ENCODE measurements at regions not wholly inside any gene's neighbourhood (a gene's known extent, or its start where the extent isn't known, plus 50 kb on each side); places are given as distances from the start of the nearest gene placed in this dataset.

DNA sequence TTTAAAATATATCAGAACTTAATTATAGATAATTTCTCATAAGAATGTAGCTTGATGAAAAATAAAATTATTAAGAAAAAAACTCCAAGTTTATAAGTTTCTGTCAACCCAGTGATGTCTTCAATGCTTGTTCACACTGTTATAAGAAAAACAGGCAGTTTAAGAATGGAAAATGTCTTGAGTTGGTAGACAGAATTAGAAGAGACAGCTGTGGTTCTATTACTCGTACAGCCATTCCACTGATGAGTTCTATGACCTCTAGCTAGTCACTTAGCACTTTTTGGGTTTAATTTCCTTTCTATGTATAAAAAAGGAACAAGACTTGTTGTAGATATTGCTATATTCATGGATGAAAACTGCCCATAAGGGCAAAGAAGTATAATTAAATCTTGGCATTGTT is 1013.1 kb upstream of the ATXN8OS start:
- TF ChIP-seq, protein P1, sequence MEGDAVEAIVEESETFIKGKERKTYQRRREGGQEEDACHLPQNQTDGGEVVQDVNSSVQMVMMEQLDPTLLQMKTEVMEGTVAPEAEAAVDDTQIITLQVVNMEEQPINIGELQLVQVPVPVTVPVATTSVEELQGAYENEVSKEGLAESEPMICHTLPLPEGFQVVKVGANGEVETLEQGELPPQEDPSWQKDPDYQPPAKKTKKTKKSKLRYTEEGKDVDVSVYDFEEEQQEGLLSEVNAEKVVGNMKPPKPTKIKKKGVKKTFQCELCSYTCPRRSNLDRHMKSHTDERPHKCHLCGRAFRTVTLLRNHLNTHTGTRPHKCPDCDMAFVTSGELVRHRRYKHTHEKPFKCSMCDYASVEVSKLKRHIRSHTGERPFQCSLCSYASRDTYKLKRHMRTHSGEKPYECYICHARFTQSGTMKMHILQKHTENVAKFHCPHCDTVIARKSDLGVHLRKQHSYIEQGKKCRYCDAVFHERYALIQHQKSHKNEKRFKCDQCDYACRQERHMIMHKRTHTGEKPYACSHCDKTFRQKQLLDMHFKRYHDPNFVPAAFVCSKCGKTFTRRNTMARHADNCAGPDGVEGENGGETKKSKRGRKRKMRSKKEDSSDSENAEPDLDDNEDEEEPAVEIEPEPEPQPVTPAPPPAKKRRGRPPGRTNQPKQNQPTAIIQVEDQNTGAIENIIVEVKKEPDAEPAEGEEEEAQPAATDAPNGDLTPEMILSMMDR (conservative IDR thresholded peaks at IDR 0.05; ENCODE audit: low read depth, low read length), result no peak
- no peak for TF ChIP-seq EZH2 (IDR thresholded peaks at IDR 0.05; ENCODE audit: borderline replicate concordance, low read depth, low read length, poor library complexity, severe bottlenecking)

Measured in A673 (cell line).